Smooth muscle cell (in vitro differentiated cells): ENCODE measurements at regions not wholly inside any gene's neighbourhood (a gene's known extent, or its start where the extent isn't known, plus 50 kb on each side); places are given as distances from the start of the nearest gene placed in this dataset.

Source experiments
- DNase-seq: peaks from one replicate; lab custom pipeline; 2025; ENCODE audit not compliant: unreplicated experiment; lab: John Stamatoyannopoulos, UW
- H2AFZ ChIP-seq: fragments of 200-600 bp; sonication (generic); 2 replicates; pipeline ENCODE4 v1.6.0; 2016; ENCODE audit warnings: antibody characterized with exemption, low read depth, mild to moderate bottlenecking
- H3F3A ChIP-seq: fragments of 200-600 bp; sonication (generic); 2 replicates; pipeline ENCODE4 v1.6.0; 2017; ENCODE audit warnings: antibody characterized with exemption, low read depth
- H3K27ac ChIP-seq: fragments of 200-600 bp; sonication (generic); 2 replicates; pipeline ENCODE4 v1.5.1; 2016; ENCODE audit warnings: low read depth, mild to moderate bottlenecking
- H3K27me3 ChIP-seq: fragments of 200-600 bp; sonication (generic); 2 replicates; pipeline ENCODE4 v1.6.1; 2016; ENCODE audit warnings: low read depth, mild to moderate bottlenecking
- H3K36me3 ChIP-seq: fragments of 200-600 bp; sonication (generic); 2 replicates; pipeline ENCODE4 v1.5.1; 2016; ENCODE audit warnings: low read depth
- H3K4me1 ChIP-seq: fragments of 200-600 bp; sonication (generic); 2 replicates; pipeline ENCODE4 v1.5.1; 2016; ENCODE audit warnings: low read depth
- H3K4me2 ChIP-seq: fragments of 200-600 bp; sonication (generic); 2 replicates; pipeline ENCODE4 v1.6.0; 2016; ENCODE audit warnings: mild to moderate bottlenecking
- H3K4me3 ChIP-seq: fragments of 200-600 bp; sonication (generic); 2 replicates; pipeline ENCODE4 v1.5.1; 2016; ENCODE audit warnings: mild to moderate bottlenecking
- H3K79me2 ChIP-seq: fragments of 200-600 bp; sonication (generic); 2 replicates; pipeline ENCODE4 v1.6.0; 2016; ENCODE audit warnings: low read depth, mild to moderate bottlenecking
- H3K9ac ChIP-seq: fragments of 200-600 bp; sonication (generic); 2 replicates; pipeline ENCODE4 v1.6.0; 2016; ENCODE audit warnings: low read depth
- H3K9me3 ChIP-seq: fragments of 200-600 bp; sonication (generic); replicated peaks from 2 replicates; pipeline ENCODE4 v1.5.1; 2016; ENCODE audit warnings: low read depth
- H4K20me1 ChIP-seq: fragments of 200-600 bp; sonication (generic); 2 replicates; pipeline ENCODE4 v1.6.0; 2016; ENCODE audit warnings: low read depth
- WGBS: methylation state at CpG from one replicate; pipeline ENCODE4 v1.1.7; 2016; ENCODE audit warnings: low lambda C conversion rate; 5-methylcytosine and 5-hydroxymethylcytosine counted together
- TF ChIP-seq, protein P1 (sequence below): fragments of 200-600 bp; sonication (generic); IDR thresholded peaks from 2 replicates; pipeline ENCODE4 v1.5.1; 2017; ENCODE audit warnings: borderline replicate concordance, mild to moderate bottlenecking, antibody characterized with exemption; ENCODE audit not compliant: insufficient read depth, poor library complexity, severe bottlenecking

DNA sequence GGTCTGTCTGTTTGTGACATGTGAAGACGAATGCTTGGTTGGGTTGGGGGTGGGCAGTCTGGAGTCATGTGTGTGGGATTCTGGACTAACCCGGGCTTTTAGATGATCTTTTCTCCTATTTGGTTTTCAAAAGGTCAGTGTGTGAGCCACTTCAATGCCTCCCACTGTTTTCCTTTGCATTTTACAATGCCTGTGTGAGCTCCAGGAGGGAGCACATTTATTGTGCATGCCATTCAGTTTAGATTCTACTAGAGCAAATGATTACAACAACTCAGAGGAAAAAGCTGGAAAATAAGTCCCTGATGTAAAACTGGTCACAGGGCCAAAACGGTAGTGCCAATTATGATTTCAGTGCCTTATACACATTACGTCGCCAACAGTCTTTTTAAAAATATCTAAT is 90.9 kb downstream of the LYPLAL1 start:
- H4K20me1 ChIP-seq: no peaks in the 10 kb centered on the region
- no peak overlapping the region for H2AFZ ChIP-seq
- TF ChIP-seq, protein P1, sequence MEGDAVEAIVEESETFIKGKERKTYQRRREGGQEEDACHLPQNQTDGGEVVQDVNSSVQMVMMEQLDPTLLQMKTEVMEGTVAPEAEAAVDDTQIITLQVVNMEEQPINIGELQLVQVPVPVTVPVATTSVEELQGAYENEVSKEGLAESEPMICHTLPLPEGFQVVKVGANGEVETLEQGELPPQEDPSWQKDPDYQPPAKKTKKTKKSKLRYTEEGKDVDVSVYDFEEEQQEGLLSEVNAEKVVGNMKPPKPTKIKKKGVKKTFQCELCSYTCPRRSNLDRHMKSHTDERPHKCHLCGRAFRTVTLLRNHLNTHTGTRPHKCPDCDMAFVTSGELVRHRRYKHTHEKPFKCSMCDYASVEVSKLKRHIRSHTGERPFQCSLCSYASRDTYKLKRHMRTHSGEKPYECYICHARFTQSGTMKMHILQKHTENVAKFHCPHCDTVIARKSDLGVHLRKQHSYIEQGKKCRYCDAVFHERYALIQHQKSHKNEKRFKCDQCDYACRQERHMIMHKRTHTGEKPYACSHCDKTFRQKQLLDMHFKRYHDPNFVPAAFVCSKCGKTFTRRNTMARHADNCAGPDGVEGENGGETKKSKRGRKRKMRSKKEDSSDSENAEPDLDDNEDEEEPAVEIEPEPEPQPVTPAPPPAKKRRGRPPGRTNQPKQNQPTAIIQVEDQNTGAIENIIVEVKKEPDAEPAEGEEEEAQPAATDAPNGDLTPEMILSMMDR: no peak
- H3K4me1 ChIP-seq: no peaks in the 10 kb centered on the region
- H3F3A ChIP-seq: no peaks in the 10 kb centered on the region
- peaks cover 6% of the 10 kb centered on the region for H3K9me3 ChIP-seq
- H3K79me2 ChIP-seq: no peaks in the 10 kb centered on the region
- no peak overlapping the region for H3K9ac ChIP-seq
- peaks cover 8% of the 10 kb centered on the region for H3K36me3 ChIP-seq
- WGBS: 59% methylated on average over 5 of the region's 5 CpGs
- DNase-seq: no peak
- no peak overlapping the region for H3K27ac ChIP-seq
- no peak overlapping the region for H3K4me2 ChIP-seq
- no peaks in the 10 kb centered on the region for H3K27me3 ChIP-seq
- no peak overlapping the region for H3K4me3 ChIP-seq
